ENCODE measurements at regions not wholly inside any gene's neighbourhood (a gene's known extent, or its start where the extent isn't known, plus 50 kb on each side); places are given as distances from the start of the nearest gene placed in this dataset.

DNA sequence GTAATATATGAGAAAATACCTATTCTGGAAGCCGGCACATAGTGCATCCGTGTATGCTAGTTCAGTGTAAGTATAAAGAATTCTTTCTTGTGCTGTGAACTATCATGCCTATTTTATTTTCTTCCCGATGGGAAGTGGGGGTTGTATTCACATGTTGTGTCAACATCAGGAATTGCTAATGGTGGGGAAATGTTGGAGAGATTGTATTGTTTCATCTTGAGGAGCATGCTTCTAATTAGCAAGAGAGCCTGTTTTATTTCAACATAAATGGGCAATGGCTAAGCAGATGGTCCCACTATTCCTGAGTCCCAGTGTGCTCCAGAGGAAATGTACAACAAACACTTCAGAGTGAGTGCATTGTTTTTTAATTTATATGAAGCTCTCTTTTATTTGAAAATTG lies 485.2 kb downstream of the PLPP3 start:
- TF ChIP-seq EP300 (IDR thresholded peaks at IDR 0.05; ENCODE audit: borderline replicate concordance in 1 of 2, control insufficient read depth in 1 of 2, low read depth in 2 of 2, low read length in 2 of 2) = no peak
- TF ChIP-seq, protein P1, sequence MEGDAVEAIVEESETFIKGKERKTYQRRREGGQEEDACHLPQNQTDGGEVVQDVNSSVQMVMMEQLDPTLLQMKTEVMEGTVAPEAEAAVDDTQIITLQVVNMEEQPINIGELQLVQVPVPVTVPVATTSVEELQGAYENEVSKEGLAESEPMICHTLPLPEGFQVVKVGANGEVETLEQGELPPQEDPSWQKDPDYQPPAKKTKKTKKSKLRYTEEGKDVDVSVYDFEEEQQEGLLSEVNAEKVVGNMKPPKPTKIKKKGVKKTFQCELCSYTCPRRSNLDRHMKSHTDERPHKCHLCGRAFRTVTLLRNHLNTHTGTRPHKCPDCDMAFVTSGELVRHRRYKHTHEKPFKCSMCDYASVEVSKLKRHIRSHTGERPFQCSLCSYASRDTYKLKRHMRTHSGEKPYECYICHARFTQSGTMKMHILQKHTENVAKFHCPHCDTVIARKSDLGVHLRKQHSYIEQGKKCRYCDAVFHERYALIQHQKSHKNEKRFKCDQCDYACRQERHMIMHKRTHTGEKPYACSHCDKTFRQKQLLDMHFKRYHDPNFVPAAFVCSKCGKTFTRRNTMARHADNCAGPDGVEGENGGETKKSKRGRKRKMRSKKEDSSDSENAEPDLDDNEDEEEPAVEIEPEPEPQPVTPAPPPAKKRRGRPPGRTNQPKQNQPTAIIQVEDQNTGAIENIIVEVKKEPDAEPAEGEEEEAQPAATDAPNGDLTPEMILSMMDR (IDR thresholded peaks at IDR 0.05 in 2 of 3, conservative IDR thresholded peaks at IDR 0.05 in 1 of 3; ENCODE audit: control insufficient read depth in 2 of 3, extremely low read depth in 1 of 3, insufficient read depth in 1 of 3, low read depth in 3 of 3, low read length in 3 of 3) = no peak
- TF ChIP-seq, protein P2, sequence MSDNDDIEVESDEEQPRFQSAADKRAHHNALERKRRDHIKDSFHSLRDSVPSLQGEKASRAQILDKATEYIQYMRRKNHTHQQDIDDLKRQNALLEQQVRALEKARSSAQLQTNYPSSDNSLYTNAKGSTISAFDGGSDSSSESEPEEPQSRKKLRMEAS (IDR thresholded peaks at IDR 0.05; ENCODE audit: low read depth, low read length) = no peak
- no peak for TF ChIP-seq KDM1A (IDR thresholded peaks at IDR 0.05; ENCODE audit: borderline replicate concordance)
- no peak for TF ChIP-seq POLR2A (IDR thresholded peaks at IDR 0.05; ENCODE audit: low read depth, low read length)
- TF ChIP-seq SRF (IDR thresholded peaks at IDR 0.05; ENCODE audit: low read depth in 2 of 2, low read length in 2 of 2) = no peak
- no peak for TF ChIP-seq CBFB (IDR thresholded peaks at IDR 0.05; ENCODE audit: low read depth)
